ENCODE measurements at regions not wholly inside any gene's neighbourhood (a gene's known extent, or its start where the extent isn't known, plus 50 kb on each side); places are given as distances from the start of the nearest gene placed in this dataset.

DNA sequence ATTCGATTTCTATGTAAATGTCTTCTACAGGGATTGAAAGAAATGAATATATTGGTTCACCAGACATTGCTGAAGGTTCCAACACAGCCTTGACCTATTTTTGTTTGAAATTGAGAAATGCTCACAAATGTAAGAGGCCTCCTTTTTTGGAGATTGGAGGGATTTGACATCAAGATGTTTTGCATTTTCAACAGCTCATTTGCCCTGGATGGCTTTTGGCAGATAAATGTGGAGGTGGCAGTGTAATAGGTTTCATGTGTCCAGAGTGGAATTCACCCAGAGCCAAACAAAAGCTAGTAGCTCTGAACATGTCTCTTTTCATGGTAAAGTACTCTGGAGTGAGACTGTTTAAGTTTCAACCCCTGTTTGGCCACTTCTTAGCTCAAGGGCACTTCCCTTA is 77.3 kb downstream of the PALM2AKAP2 start:
- Histone ChIP-seq H3K27me3 (no peaks in the 10 kb centered on the region), H3K4me3 (no peak overlapping the region), H3K4me1 (no peaks in the 10 kb centered on the region), H3K36me3 (no peaks in the 10 kb centered on the region), H3K27ac (peak overlapping the region in 1 of 4 donors; percentile 31), H3K9me3 (no peaks in the 10 kb centered on the region)
- intact Hi-C loops (cut with DNase I) = no loop called here
- TF ChIP-seq POLR2AphosphoS5 (IDR thresholded peaks at IDR 0.05) = no peak
- TF ChIP-seq POLR2A (IDR thresholded peaks at IDR 0.05) = no peak
- TF ChIP-seq, protein P1, sequence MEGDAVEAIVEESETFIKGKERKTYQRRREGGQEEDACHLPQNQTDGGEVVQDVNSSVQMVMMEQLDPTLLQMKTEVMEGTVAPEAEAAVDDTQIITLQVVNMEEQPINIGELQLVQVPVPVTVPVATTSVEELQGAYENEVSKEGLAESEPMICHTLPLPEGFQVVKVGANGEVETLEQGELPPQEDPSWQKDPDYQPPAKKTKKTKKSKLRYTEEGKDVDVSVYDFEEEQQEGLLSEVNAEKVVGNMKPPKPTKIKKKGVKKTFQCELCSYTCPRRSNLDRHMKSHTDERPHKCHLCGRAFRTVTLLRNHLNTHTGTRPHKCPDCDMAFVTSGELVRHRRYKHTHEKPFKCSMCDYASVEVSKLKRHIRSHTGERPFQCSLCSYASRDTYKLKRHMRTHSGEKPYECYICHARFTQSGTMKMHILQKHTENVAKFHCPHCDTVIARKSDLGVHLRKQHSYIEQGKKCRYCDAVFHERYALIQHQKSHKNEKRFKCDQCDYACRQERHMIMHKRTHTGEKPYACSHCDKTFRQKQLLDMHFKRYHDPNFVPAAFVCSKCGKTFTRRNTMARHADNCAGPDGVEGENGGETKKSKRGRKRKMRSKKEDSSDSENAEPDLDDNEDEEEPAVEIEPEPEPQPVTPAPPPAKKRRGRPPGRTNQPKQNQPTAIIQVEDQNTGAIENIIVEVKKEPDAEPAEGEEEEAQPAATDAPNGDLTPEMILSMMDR (IDR thresholded peaks at IDR 0.05) = no peak
- no peak for TF ChIP-seq EP300 (IDR thresholded peaks at IDR 0.05)
- DNase-seq = no peak
- WGBS, 2 donors = 80 to 86% methylated on average over 1 of the region's 1 CpG

GRCh38 chr9:109859447-109859846 is 79.4 kb downstream of the PALM2AKAP2 start:
- intact Hi-C loops (cut with DNase I) = no loop called here
- 74 to 85% methylated on average over 2 of the region's 2 CpGs for WGBS, 2 donors
- H3K4me3 ChIP-seq = no peak overlapping the region
- H3K4me1 ChIP-seq = no peaks in the 10 kb centered on the region
- H3K27ac ChIP-seq = no peak overlapping the region
- H3K9me3 ChIP-seq = no peaks in the 10 kb centered on the region
- DNase-seq = no peak
- no peak for TF ChIP-seq POLR2AphosphoS5 (IDR thresholded peaks at IDR 0.05)
- no peak for TF ChIP-seq EP300 (IDR thresholded peaks at IDR 0.05)
- TF ChIP-seq, protein P1 (IDR thresholded peaks at IDR 0.05) = no peak
- no peak for TF ChIP-seq POLR2A (IDR thresholded peaks at IDR 0.05)
- no peaks in the 10 kb centered on the region for H3K27me3 ChIP-seq
- H3K36me3 ChIP-seq = no peaks in the 10 kb centered on the region

- no peak for DNase-seq
- intact Hi-C loops (cut with DNase I) = no loop called here
- Histone ChIP-seq H3K27me3 (no peaks in the 10 kb centered on the region), H3K36me3 (no peaks in the 10 kb centered on the region), H3K4me1 (no peaks in the 10 kb centered on the region), H3K27ac (peak overlapping the region in 2 of 4 donors; percentile 22 to 33), H3K9me3 (no peaks in the 10 kb centered on the region), H3K4me3 (no peak overlapping the region)
- TF ChIP-seq EP300 (IDR thresholded peaks at IDR 0.05) (no peak), POLR2A (IDR thresholded peaks at IDR 0.05) (no peak), POLR2AphosphoS5 (IDR thresholded peaks at IDR 0.05) (no peak)
- TF ChIP-seq, protein P1 (IDR thresholded peaks at IDR 0.05) = no peak
- WGBS, 2 donors = 70 to 73% methylated on average over 2 of the region's 2 CpGs
Observed at GRCh38 chr9:109860521-109860920, 80.5 kb downstream of the PALM2AKAP2 start.

DNA sequence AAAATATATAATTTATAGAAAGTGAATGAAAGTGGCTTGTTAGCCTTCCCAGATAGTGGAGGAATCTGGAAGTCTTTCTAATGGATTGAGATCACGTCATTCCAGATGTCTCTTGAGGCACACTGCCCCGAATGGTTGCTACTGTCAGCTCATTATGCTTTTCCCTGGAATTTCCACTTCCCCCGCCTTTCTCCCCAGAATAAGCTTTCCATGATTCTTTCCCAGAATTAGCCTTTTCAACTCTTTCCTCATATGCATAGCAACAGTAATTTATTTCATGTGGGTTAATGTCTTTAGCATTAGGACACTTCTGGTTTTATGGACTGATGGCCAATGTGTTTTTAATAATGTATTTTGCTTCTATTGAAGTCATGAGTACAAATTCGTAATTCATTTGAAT is 81.5 kb downstream of the PALM2AKAP2 start:
- peak overlapping the region in 2 of 4 donors; percentile 17 to 37 for H3K27ac ChIP-seq

DNA sequence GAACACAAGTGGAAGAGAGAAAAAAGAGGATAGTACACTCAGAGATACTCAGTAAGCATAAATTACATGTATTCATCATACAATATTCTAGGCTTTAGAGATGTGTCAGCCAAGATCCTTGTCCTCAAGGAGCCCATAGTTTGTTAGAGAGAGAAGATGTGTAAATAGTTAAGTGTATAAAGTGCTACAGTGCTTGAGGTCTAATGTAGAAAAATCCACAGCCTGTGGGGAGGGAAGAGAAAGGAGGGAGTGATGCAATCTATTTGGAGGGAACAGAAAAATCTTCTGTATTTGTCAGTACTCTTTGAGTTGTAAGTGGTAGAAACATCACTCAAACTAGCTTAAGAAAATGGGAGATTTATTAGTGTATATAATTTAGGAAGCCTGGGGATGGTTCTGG is 81.9 kb downstream of the PALM2AKAP2 start:
- H3K27ac ChIP-seq = peak overlapping the region in 2 of 4 donors; percentile 17 to 37
- intact Hi-C loops (cut with DNase I) = no loop called here

More for the DNA sequence above, 81.5 kb downstream of the PALM2AKAP2 start:
- intact Hi-C loops (cut with DNase I) = no loop called here
- Histone ChIP-seq H3K4me3 (no peak overlapping the region), H3K36me3 (no peaks in the 10 kb centered on the region), H3K9me3 (no peaks in the 10 kb centered on the region), H3K4me1 (no peaks in the 10 kb centered on the region), H3K27me3 (no peaks in the 10 kb centered on the region)
- no peak for DNase-seq
- WGBS, 2 donors = 60 to 74% methylated on average over 4 of the region's 4 CpGs
- peak in 1 of 4 donors; percentile 7 for TF ChIP-seq POLR2AphosphoS5 (IDR thresholded peaks at IDR 0.05)
- TF ChIP-seq, protein P1 (IDR thresholded peaks at IDR 0.05) = no peak

More for the DNA sequence above, 81.9 kb downstream of the PALM2AKAP2 start:
- Histone ChIP-seq H3K4me3 (no peak overlapping the region), H3K4me1 (peaks cover 0 to 3% (median 0%) of the 10 kb centered on the region in 4 donors), H3K9me3 (no peaks in the 10 kb centered on the region), H3K27me3 (no peaks in the 10 kb centered on the region), H3K36me3 (no peaks in the 10 kb centered on the region)
- DNase-seq = no peak
- TF ChIP-seq, protein P1 (IDR thresholded peaks at IDR 0.05) = no peak
- TF ChIP-seq POLR2AphosphoS5 (IDR thresholded peaks at IDR 0.05) (no peak), POLR2A (IDR thresholded peaks at IDR 0.05) (no peak)
